ENCODE measurements at regions not wholly inside any gene's neighbourhood (a gene's known extent, or its start where the extent isn't known, plus 50 kb on each side); places are given as distances from the start of the nearest gene placed in this dataset.

DNA sequence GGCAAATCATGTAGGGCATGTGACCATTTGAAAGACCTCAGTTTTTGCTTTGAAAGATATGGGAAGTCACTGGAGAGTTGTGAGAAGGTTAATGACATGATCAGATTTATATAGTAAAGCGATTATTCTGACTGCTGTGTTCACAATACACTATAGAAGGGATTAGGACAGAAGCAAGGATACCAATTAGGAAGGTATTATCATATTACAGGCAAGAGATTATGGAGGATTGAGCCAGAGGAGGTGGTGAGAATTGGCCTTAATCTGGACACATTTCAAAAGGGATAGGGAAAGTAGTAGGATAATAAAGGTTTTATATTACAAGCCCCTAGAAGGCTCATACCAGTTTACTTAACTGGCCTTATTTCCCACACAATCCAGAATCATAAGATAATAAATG, 124.9 kb upstream of the POF1B start:
- Mint-ChIP-seq H3K4me1 (ENCODE audit: low read depth, unreplicated experiment) (peaks cover 16% of the 10 kb centered on the region), H3K27ac (ENCODE audit: unreplicated experiment) (no peak overlapping the region), H3K4me3 (ENCODE audit: unreplicated experiment) (no peak overlapping the region), H3K27me3 (ENCODE audit: insufficient read depth, unreplicated experiment) (no peaks in the 10 kb centered on the region), H3K9me3 (ENCODE audit: unreplicated experiment) (no peaks in the 10 kb centered on the region), H3K36me3 (ENCODE audit: insufficient read depth, unreplicated experiment) (no peaks in the 10 kb centered on the region)
- H3K4me1 ChIP-seq: no peaks in the 10 kb centered on the region
- POLR2A ChIA-PET: no interaction called here
- H3K4me3 ChIP-seq (ENCODE audit: low read depth, low read length): no peak overlapping the region
- no peaks in the 10 kb centered on the region for H3K9me3 ChIP-seq
- CTCF ChIA-PET: no interaction called here
- BruUV-seq (replicated peaks): no TSS peak
- intact Hi-C loops (cut with micrococcal nuclease; ENCODE audit: unreplicated experiment): no loop called here
- no peak for DNase-seq
- TF ChIP-seq, protein P1, sequence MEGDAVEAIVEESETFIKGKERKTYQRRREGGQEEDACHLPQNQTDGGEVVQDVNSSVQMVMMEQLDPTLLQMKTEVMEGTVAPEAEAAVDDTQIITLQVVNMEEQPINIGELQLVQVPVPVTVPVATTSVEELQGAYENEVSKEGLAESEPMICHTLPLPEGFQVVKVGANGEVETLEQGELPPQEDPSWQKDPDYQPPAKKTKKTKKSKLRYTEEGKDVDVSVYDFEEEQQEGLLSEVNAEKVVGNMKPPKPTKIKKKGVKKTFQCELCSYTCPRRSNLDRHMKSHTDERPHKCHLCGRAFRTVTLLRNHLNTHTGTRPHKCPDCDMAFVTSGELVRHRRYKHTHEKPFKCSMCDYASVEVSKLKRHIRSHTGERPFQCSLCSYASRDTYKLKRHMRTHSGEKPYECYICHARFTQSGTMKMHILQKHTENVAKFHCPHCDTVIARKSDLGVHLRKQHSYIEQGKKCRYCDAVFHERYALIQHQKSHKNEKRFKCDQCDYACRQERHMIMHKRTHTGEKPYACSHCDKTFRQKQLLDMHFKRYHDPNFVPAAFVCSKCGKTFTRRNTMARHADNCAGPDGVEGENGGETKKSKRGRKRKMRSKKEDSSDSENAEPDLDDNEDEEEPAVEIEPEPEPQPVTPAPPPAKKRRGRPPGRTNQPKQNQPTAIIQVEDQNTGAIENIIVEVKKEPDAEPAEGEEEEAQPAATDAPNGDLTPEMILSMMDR (IDR thresholded peaks at IDR 0.05; ENCODE audit: insufficient read depth in 1 of 2, low read depth in 1 of 2, low read length in 1 of 2, severe bottlenecking in 1 of 2, unreplicated experiment in 1 of 2): no peak
- no peaks in the 10 kb centered on the region for H3K27me3 ChIP-seq (replicated peaks; ENCODE audit: control insufficient read depth, insufficient read depth, low read length)
- no peaks in the 10 kb centered on the region for H3K36me3 ChIP-seq (ENCODE audit: control insufficient read depth, insufficient read depth, low read length)

DNA sequence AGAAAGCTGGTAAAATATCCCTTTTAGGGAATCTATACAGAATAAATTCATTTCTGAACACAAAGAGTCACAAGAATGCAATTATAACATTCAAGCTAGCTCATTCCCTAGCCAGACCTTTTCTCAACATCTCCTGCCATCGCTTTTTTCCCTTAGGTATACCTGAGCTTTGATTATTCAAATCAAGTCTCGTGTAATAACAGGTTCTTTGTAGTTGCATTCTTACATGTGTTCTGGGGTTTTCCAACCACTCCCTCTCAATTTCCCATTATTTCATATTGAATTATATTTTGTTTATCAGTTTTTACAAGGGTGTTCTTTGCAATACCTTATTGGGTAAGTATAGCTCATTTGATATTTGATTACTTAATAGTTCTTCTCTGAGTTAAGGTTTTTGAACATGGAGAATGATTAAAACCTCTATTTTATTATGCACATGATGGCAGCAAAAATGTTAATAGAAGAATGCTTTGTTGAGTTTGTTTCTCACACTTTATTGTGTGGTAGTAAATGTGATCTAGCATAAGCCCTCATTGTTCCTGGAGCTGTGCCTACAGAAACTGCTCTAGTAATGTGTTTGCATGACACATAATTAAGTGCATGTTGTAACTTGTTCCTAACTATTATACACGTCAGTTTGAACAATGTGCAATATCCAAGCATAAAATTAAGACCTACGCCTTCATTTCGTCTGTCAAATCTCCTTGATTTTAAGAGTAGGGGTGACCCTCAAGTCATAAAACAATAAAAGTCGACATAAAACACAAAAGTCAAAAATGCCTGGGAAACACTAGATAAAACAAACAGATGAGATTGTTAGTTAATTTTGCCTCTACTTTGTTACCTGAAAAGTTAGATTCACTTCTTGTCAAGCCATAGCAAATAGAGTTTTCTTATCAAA, 124.0 kb upstream of the POF1B start:
- no peaks in the 10 kb centered on the region for H3K36me3 Mint-ChIP-seq (ENCODE audit: insufficient read depth, unreplicated experiment)
- TF ChIP-seq, protein P1 (IDR thresholded peaks at IDR 0.05; ENCODE audit: insufficient read depth in 1 of 2, low read depth in 1 of 2, low read length in 1 of 2, severe bottlenecking in 1 of 2, unreplicated experiment in 1 of 2): no peak
- H3K4me1 Mint-ChIP-seq (ENCODE audit: low read depth, unreplicated experiment): peaks cover 25% of the 10 kb centered on the region
- H3K4me3 Mint-ChIP-seq (ENCODE audit: unreplicated experiment): no peak overlapping the region
- BruUV-seq (replicated peaks): no TSS peak
- no peak overlapping the region for H3K27ac Mint-ChIP-seq (ENCODE audit: unreplicated experiment)
- CTCF ChIA-PET: no interaction called here
- no peaks in the 10 kb centered on the region for H3K27me3 Mint-ChIP-seq (ENCODE audit: insufficient read depth, unreplicated experiment)
- H3K4me3 ChIP-seq (ENCODE audit: low read depth, low read length): no peak overlapping the region
- no peaks in the 10 kb centered on the region for H3K4me1 ChIP-seq
- no peaks in the 10 kb centered on the region for H3K9me3 Mint-ChIP-seq (ENCODE audit: unreplicated experiment)
- no peak for DNase-seq
- intact Hi-C loops (cut with micrococcal nuclease; ENCODE audit: unreplicated experiment): no loop called here
- H3K27me3 ChIP-seq (replicated peaks; ENCODE audit: control insufficient read depth, insufficient read depth, low read length): no peaks in the 10 kb centered on the region
- no peaks in the 10 kb centered on the region for H3K36me3 ChIP-seq (ENCODE audit: control insufficient read depth, insufficient read depth, low read length)
- H3K9me3 ChIP-seq: no peaks in the 10 kb centered on the region
- POLR2A ChIA-PET: no interaction called here

DNA sequence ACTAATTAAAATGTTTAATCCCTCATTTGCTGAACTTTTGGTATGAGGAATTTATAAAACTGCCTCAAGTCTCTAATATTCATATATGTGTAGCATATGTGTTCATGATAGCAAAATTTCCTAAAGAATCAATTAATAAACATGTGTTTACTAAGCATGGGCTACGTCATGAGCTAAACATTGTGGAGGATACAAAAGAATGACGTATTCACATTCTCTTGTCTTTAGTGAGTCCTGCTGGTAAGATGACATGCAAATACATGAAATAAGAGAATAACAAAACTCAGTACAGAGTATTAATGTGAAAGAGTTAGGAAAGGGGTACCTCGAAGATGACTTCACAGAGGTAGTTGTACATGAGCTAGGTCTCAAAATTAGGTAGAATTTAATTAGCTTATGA, 121.9 kb upstream of the POF1B start:
- Histone ChIP-seq H3K9me3 (no peaks in the 10 kb centered on the region), H3K27me3 (replicated peaks; ENCODE audit: control insufficient read depth, insufficient read depth, low read length) (no peaks in the 10 kb centered on the region), H3K36me3 (ENCODE audit: control insufficient read depth, insufficient read depth, low read length) (no peaks in the 10 kb centered on the region), H3K4me3 (ENCODE audit: low read depth, low read length) (no peak overlapping the region), H3K4me1 (no peaks in the 10 kb centered on the region)
- intact Hi-C loops (cut with micrococcal nuclease; ENCODE audit: unreplicated experiment): no loop called here
- H3K4me3 Mint-ChIP-seq (ENCODE audit: unreplicated experiment): no peak overlapping the region
- H3K4me1 Mint-ChIP-seq (ENCODE audit: low read depth, unreplicated experiment): peaks cover 27% of the 10 kb centered on the region
- H3K27ac Mint-ChIP-seq (ENCODE audit: unreplicated experiment): no peak overlapping the region
- no TSS peak for BruUV-seq (replicated peaks)
- CTCF ChIA-PET: no interaction called here
- H3K9me3 Mint-ChIP-seq (ENCODE audit: unreplicated experiment): no peaks in the 10 kb centered on the region
- POLR2A ChIA-PET: no interaction called here
- no peaks in the 10 kb centered on the region for H3K36me3 Mint-ChIP-seq (ENCODE audit: insufficient read depth, unreplicated experiment)
- no peak for DNase-seq
- no peaks in the 10 kb centered on the region for H3K27me3 Mint-ChIP-seq (ENCODE audit: insufficient read depth, unreplicated experiment)
- TF ChIP-seq, protein P1 (IDR thresholded peaks at IDR 0.05; ENCODE audit: insufficient read depth in 1 of 2, low read depth in 1 of 2, low read length in 1 of 2, severe bottlenecking in 1 of 2, unreplicated experiment in 1 of 2): no peak
